ENCODE measurements at regions not wholly inside any gene's neighbourhood (a gene's known extent, or its start where the extent isn't known, plus 50 kb on each side); places are given as distances from the start of the nearest gene placed in this dataset.

- WGBS, 2 donors: 77 to 84% methylated on average over 4 of the region's 4 CpGs
- intact Hi-C loops (cut with DNase I): no loop called here
- Histone ChIP-seq H3K27me3 (no peaks in the 10 kb centered on the region), H3K36me3 (no peaks in the 10 kb centered on the region), H3K27ac (no peak overlapping the region), H3K9me3 (no peaks in the 10 kb centered on the region), H3K4me3 (no peak overlapping the region), H3K4me1 (no peaks in the 10 kb centered on the region)
- DNase-seq: no peak
- TF ChIP-seq CTCF (IDR thresholded peaks at IDR 0.05) (no peak), POLR2AphosphoS5 (IDR thresholded peaks at IDR 0.05) (no peak), POLR2A (IDR thresholded peaks at IDR 0.05) (no peak), EP300 (IDR thresholded peaks at IDR 0.05) (no peak)
Measured at GRCh38 chr6:119661078-119661477, 311.5 kb upstream of the MAN1A1 start.

- TF ChIP-seq POLR2AphosphoS5 (IDR thresholded peaks at IDR 0.05): no peak
- no peak for TF ChIP-seq EP300 (IDR thresholded peaks at IDR 0.05)
- TF ChIP-seq CTCF (IDR thresholded peaks at IDR 0.05): no peak
- TF ChIP-seq POLR2A (IDR thresholded peaks at IDR 0.05): no peak
- intact Hi-C loops (cut with DNase I): no loop called here
- no peaks in the 10 kb centered on the region for H3K4me1 ChIP-seq
- no peak overlapping the region for H3K4me3 ChIP-seq
- no peaks in the 10 kb centered on the region for H3K9me3 ChIP-seq
- no peaks in the 10 kb centered on the region for H3K27me3 ChIP-seq
- H3K27ac ChIP-seq: no peak overlapping the region
- no peak for DNase-seq
- H3K36me3 ChIP-seq: no peaks in the 10 kb centered on the region
Measured at GRCh38 chr6:119658917-119659316, 309.4 kb upstream of the MAN1A1 start.

GRCh38 chr6:119655124-119655523 is 305.6 kb upstream of the MAN1A1 start:
- no peaks in the 10 kb centered on the region for H3K27me3 ChIP-seq
- intact Hi-C loops (cut with DNase I): no loop called here
- no peaks in the 10 kb centered on the region for H3K4me1 ChIP-seq
- H3K27ac ChIP-seq: no peak overlapping the region
- H3K4me3 ChIP-seq: no peak overlapping the region
- no peaks in the 10 kb centered on the region for H3K36me3 ChIP-seq
- TF ChIP-seq POLR2A (IDR thresholded peaks at IDR 0.05) (no peak), CTCF (IDR thresholded peaks at IDR 0.05) (no peak), EP300 (IDR thresholded peaks at IDR 0.05) (no peak), POLR2AphosphoS5 (IDR thresholded peaks at IDR 0.05) (no peak)
- 87 to 95% methylated on average over 1 of the region's 1 CpG for WGBS, 2 donors
- no peak for DNase-seq
- no peaks in the 10 kb centered on the region for H3K9me3 ChIP-seq

- no peak for TF ChIP-seq POLR2AphosphoS5 (IDR thresholded peaks at IDR 0.05)
- TF ChIP-seq CTCF (IDR thresholded peaks at IDR 0.05): no peak
- intact Hi-C loops (cut with DNase I): no loop called here
- no peak for DNase-seq
Measured at GRCh38 chr6:119653329-119653728, 303.8 kb upstream of the MAN1A1 start.

GRCh38 chr6:119649531-119649930 is 300.0 kb upstream of the MAN1A1 start:
- Histone ChIP-seq H3K36me3 (no peaks in the 10 kb centered on the region), H3K4me3 (no peak overlapping the region), H3K9me3 (no peaks in the 10 kb centered on the region), H3K4me1 (peaks cover 0 to 9% (median 7%) of the 10 kb centered on the region in 4 donors), H3K27me3 (no peaks in the 10 kb centered on the region), H3K27ac (no peak overlapping the region)
- WGBS, 2 donors: 90 to 93% methylated on average over 6 of the region's 6 CpGs
- intact Hi-C loops (cut with DNase I): no loop called here
- DNase-seq: no peak
- TF ChIP-seq POLR2AphosphoS5 (IDR thresholded peaks at IDR 0.05) (no peak), POLR2A (IDR thresholded peaks at IDR 0.05) (no peak), EP300 (IDR thresholded peaks at IDR 0.05) (no peak)

More at GRCh38 chr6:119653329-119653728, 303.8 kb upstream of the MAN1A1 start:
- Histone ChIP-seq H3K36me3 (no peaks in the 10 kb centered on the region), H3K27me3 (no peaks in the 10 kb centered on the region), H3K4me3 (no peak overlapping the region), H3K4me1 (no peaks in the 10 kb centered on the region), H3K27ac (no peak overlapping the region), H3K9me3 (no peaks in the 10 kb centered on the region)
- WGBS, 2 donors: 34 to 55% methylated on average over 2 of the region's 2 CpGs

All from sigmoid colon (tissue), 6 donors.